HG02610 (cell line): ENCODE measurements at regions not wholly inside any gene's neighbourhood (a gene's known extent, or its start where the extent isn't known, plus 50 kb on each side); places are given as distances from the start of the nearest gene placed in this dataset.

Experiments
- ATAC-seq: cut with Tn5 transposase; IDR thresholded peaks from one replicate; pipeline ENCODE4 v1.9.1; 2021; ENCODE audit warnings: mild to moderate bottlenecking, moderate library complexity; ENCODE audit not compliant: unreplicated experiment

DNA sequence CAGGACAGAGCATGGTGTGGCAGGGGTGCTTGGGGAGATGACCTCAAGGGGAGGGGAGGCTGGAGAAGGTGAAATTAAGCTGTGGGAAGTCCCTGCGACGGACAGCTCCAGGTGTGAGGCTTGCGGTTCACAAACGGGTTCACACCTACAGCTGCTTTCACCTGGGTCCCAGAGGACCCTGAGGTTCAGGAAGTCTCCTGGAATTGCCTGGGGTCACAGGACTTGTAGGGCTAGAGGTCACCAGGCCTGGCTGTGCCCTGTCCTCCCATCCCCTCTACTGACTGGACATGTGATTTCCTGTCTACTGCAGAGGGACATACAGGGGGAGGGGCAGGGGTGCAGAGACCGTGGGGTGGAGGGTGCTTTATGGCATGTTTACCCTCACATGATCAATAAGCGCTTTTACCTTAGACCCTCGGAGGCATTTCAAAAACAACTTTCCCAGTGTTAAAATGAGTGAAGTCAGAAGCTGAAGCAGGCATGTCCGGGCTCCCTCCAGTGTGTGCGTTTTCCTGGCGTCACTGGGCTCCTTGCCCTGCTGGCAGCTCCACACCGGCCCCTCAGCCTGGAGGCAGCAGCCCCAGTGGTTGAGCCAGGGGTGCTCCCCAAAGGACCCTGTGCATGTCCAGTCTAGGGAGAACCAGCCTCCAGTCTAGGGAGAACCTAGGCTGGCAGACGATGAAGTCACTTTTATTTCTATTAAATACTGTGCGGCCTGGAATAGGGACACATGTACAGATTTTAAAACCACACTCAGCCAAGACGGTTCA lies 66.6 kb upstream of the IGFBP3 start:
- no peak for ATAC-seq

DNA sequence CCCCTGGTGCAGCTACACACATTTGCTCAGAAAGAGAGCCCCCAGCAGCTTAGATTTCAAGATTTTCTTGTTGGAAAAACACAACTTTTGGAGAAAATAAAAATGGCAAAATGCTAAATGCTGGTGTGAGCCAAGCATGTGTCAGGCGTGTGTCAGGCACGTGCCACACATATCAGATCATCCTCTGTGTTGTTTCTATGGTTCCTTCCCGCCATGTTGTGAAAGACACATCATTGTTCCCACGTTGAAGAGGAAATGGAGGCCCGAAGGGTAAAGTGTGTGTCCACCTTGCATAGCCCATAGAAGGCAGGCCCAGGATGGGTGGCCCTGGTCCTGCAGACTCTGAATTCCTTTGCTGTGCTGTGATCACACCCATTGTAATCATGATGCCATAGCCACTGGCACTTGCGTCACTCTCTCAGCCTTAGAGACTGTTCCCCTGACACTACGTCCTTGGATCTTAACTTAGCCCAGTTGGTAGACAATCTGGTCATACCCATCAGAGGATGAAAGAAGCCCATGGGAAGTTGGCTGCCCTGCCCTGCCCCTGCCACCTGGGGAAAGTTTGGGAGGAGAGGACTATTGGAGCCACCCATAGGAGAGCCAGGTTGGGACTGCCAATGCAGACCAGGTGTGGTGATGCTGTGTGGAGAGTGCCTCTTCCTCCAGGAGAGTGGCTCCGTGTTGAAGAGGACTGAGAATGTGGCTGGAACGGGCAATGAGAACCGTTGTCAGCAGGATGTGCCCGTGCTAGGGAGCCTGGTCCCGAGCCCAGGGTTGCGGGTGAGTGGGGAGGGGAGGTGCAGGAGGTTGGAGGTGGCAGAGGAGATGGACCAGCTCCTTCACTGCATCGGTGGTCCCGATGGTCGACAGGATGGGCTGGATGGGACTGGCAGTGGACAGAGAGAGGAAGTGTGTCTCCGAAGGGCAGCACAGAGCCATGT lies 65.6 kb upstream of the IGFBP3 start:
- ATAC-seq: no peak

- ATAC-seq: no peak
These were observed 64.8 kb upstream of the IGFBP3 start for GRCh38 chr7:45985902-45986301.

DNA sequence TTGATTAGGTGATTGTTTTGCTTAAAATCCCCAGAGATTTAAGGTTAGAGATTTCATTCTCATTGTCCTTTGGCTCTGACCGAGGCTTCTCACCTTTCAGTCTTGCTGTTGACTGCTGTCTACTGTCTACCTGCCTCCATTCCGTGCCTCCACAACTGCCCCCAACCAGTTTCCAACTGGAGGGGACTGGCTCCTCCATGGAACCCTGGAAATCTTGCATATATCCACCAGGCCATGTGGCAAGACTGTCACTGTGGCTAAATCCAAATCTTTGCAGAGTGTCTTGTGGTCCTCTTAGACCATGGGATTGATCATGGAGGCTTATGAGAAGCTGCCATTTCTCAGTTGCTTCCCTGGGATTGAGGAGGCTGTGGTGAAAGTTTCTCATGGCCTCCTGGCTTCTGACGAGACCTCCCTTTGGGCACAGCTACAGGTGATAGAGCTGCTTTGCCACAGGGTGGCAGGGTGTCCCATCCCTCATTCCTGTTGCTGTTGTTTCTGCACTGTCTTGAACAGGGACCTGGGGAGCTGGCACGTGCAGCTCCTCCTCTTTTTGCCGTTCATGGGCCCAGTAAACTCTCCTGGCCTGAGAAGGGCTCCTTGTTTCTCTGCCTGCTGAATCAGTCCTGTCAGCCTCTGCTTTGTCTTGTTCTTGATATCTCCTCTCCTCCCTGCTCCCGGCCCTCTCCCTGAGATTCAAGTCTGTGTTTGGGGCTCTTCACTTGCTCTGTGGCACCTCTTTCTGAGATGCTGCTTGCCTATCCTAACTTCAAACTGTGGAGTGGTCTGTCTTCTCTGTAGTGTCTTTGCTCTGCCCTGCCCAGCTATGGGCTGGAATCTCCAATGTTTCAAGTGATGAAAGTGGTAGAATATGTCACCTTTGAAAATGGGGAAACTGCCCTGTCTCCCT lies 63.6 kb upstream of the IGFBP3 start:
- ATAC-seq: no peak

DNA sequence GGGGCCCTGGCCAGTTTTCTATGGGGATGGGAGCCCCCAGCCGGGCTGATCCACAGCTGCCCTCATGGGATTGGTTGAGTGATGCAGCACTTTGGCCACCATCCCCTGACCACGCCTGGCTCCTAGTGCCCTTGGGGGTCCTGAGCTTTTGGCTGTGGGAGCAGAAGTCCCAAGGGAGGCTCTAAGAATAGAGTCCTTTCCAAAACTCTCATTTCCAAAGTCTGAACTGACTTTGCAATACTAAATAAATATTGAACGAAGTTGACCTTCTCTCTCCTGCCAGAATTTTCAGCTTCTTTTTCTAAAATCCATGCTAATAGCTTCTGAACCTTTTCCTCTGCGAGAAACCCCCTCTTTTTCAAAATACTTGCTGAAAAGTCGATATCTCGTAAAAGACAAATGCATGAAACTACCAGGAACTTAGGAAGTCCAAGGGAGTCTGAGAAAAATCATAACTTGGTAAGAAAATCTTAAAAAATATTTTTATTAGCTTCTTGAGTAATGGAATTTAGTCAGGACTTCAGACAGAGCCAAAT lies 62.7 kb upstream of the IGFBP3 start:
- no peak for ATAC-seq

DNA sequence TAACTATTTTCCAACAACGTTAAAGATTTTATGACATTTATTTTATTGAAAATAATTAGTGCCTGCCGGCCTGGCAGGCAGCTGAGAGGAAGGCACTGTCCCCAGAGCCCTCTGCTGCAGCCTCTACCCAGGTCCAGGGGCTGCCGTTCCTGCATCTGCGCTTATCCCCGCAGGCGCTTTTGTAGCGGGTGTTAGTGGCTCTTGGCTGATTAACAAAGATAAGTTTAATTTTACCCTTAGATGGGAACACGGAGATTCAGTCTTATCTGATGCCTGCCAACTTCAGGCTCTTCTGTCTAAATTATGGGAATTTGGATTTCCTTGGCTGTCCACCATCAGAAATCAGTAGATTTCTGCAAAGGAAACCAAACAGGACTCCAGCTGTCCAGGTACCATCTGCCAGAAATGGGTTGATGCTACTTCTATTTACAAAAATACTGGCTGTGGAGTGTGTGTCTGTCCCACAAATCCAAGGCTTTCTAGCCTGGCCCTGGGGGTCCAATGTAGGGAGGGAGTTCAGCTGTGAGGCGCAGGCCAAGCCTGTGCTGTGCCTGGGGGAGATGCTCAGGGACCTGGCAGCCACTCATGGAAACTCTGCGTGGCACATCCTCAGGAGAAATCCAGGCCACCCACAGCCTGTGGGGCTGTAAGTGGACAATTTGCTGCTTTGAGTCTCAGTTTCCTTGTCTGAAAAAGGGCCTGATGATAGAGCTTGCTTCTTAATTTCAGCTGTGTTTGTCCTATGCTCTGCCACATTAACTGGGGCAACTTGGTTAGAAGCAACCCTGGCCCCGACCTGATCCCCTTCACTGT lies 62.0 kb upstream of the IGFBP3 start:
- ATAC-seq: no peak

DNA sequence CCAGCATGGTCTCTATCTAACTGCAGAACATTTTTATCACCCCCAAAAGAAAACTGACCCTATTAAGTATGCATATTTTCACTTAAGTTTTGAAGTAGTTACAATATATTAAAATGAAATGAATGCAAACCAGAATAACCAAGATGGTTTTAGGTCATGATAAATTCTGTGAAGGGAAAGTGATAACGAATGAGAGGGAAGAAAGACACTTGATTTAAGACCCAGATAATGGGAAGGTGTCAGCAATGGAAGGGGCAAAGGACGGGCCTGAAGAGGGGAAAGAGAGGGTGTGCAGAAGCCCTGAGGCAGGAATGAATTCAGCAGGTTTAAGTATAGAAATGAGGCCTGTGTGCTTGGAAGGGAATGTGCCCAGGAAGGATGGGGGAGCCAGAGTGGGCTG lies 61.1 kb upstream of the IGFBP3 start:
- no peak for ATAC-seq

GRCh38 chr7:45980973-45981372 lies 59.9 kb upstream of the IGFBP3 start:
- ATAC-seq: no peak

GRCh38 chr7:45980181-45980905 lies 59.3 kb upstream of the IGFBP3 start:
- ATAC-seq: no peak

GRCh38 chr7:45979275-45980180 lies 58.5 kb upstream of the IGFBP3 start:
- no peak for ATAC-seq

DNA sequence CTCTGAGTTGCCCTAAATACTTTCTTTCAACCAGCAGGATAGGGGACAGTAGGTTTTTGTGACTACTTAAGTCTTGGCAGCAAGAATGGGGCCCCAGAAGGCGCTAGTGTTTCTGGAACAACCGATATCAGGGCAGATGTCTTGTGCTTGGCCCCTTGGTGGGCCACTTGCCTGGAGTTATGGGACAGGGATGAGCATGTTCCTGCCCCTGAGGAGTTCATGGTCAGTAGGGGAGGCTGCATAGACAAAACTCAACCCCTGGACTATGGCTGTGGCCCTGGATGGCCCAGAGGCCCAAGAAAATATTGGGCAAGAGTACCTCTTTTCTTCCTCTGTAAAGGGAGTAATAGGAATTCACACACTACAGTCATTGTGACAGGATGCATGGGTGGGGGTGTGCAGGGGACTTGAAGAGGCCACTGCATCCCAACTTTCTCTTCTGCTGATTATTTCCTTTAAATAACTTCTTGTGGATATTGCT lies 57.7 kb upstream of the IGFBP3 start:
- no peak for ATAC-seq

GRCh38 chr7:45978010-45978681 lies 57.1 kb upstream of the IGFBP3 start:
- ATAC-seq: no peak

- ATAC-seq: no peak
These were observed 56.2 kb upstream of the IGFBP3 start for GRCh38 chr7:45977256-45977780.

GRCh38 chr7:45976485-45976856 lies 55.4 kb upstream of the IGFBP3 start:
- no peak for ATAC-seq

- ATAC-seq: no peak
These were observed 54.9 kb upstream of the IGFBP3 start for GRCh38 chr7:45975847-45976484.

DNA sequence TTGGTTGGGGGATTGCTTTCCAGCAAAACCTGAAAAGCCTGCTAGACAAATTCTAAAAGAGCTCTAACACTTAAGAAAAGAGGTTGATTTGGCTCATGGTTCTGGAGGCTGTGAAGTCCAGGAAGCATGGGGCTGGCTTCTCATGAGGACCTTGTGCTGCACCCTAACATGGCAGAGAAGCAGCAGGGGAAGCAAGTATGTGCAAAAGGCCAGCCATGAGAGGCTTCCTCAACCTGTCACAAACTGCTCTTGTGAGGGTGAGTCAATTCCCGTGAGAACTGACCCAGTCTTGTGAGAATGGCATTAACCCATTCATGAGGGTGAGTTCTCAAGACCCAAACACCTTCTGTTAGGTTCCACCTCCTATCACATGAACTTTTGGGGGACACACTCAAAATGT lies 54.3 kb upstream of the IGFBP3 start:
- no peak for ATAC-seq
